ENCODE measurements at regions not wholly inside any gene's neighbourhood (a gene's known extent, or its start where the extent isn't known, plus 50 kb on each side); places are given as distances from the start of the nearest gene placed in this dataset.

DNA sequence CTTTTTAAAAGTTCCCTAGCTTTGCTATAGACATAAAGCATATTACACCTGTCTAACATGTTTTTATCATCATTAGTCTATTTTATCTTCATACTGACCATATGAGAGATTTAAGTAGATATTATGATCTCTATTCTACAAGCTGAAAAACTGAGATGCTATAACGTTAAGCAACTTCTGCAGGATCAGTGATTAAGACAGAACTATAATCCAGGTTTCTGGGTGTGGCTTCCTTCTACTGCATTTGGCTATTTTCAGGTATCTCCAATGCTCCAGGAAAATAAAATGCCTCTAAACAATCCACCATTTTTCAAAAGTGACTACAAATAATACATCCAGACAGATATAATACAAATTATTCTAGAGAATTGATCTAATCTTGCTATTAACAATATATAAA is 53.4 kb downstream of the RGS2 start:
- no peak for DNase-seq (ENCODE audit: low read depth)
- H3K4me3 ChIP-seq (ENCODE audit: control insufficient read depth, low read depth, low read length): no peak overlapping the region
- TF ChIP-seq, protein P1, sequence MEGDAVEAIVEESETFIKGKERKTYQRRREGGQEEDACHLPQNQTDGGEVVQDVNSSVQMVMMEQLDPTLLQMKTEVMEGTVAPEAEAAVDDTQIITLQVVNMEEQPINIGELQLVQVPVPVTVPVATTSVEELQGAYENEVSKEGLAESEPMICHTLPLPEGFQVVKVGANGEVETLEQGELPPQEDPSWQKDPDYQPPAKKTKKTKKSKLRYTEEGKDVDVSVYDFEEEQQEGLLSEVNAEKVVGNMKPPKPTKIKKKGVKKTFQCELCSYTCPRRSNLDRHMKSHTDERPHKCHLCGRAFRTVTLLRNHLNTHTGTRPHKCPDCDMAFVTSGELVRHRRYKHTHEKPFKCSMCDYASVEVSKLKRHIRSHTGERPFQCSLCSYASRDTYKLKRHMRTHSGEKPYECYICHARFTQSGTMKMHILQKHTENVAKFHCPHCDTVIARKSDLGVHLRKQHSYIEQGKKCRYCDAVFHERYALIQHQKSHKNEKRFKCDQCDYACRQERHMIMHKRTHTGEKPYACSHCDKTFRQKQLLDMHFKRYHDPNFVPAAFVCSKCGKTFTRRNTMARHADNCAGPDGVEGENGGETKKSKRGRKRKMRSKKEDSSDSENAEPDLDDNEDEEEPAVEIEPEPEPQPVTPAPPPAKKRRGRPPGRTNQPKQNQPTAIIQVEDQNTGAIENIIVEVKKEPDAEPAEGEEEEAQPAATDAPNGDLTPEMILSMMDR (IDR thresholded peaks at IDR 0.05; ENCODE audit: control insufficient read depth, insufficient read depth, low read depth, low read length, missing control alignments): no peak

DNA sequence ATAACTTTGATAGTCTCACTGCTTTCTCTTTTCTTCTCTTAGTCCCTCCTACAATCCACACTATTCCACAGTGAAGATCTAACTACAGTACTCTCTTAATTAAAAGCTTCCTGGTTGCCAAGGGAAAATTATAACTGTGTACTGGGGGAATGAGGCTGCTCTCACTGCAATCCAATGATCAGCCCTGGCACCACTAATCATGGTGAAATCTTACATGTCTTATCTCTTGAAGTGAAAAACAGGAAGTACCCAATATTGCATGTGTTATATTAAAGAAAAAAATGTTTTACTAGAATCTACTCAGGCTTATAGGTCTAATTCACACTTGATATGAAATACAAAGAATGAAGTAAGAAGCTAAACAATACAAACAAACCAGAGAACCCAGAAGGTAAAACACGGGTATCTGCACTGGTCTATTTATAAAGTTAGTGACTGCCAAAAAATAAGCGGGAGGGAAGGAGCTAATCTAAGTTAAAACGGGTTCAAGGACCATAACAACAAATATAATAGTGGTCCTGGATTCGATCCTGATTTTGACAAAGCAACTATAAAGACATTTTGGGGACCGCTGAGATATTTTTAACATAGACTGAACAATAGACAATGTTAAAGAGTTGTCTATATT is 57.5 kb downstream of the RGS2 start:
- TF ChIP-seq, protein P1 (IDR thresholded peaks at IDR 0.05; ENCODE audit: control insufficient read depth, insufficient read depth, low read depth, low read length, missing control alignments): no peak
- no peak overlapping the region for H3K4me3 ChIP-seq (ENCODE audit: control insufficient read depth, low read depth, low read length)
- no peak for DNase-seq (ENCODE audit: low read depth)

DNA sequence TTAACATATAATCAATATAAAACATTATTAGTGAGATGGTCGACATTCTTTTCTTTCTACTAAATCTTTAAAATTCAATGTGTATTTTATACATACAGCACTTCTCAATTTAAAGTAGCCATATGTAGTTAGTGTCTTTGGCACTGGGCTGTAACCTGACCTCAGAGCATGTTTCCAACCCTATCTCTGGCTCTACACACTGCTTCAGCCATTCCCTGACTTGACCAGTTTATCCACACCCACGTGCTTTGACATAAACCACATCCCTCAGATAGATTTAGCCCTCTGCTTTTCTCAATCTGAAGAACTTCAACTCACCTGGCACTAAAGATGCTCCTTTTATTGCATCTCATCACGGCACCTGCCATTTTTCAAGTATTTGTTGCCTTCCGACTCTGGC is 58.3 kb downstream of the RGS2 start:
- DNase-seq (ENCODE audit: low read depth): no peak
- H3K4me3 ChIP-seq (ENCODE audit: control insufficient read depth, low read depth, low read length): no peak overlapping the region
- TF ChIP-seq, protein P1 (IDR thresholded peaks at IDR 0.05; ENCODE audit: control insufficient read depth, insufficient read depth, low read depth, low read length, missing control alignments): no peak

DNA sequence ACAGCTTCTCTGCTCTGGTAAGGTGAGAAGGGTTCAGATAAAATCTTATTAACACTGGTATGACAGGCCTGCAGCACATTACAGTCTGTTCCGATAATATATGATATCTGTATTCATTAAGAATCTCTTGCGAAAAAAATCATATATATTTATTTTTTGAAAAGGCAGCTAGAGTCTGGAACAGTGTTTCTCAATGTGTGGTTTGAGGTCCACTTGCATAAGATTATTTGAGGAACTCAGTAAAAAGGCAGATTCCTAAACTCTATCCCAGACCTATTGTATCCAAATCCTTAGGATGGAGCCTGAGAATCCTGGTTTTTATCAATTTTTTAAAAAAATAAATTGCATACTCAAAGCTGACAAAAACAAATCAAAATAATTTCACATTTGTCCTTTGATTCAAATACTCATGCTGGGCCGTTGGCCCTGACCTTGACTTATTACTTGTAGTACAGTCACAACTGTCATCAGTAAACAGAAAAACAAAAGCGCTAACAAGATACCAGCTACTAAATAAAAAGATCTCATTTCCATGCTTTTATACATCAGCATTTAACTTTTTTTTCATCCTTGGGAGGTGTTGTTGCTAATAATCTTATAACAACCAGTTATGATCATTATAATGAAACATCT is 60.6 kb downstream of the RGS2 start:
- TF ChIP-seq, protein P1 (IDR thresholded peaks at IDR 0.05; ENCODE audit: control insufficient read depth, insufficient read depth, low read depth, low read length, missing control alignments): no peak
- no peak overlapping the region for H3K4me3 ChIP-seq (ENCODE audit: control insufficient read depth, low read depth, low read length)
- DNase-seq (ENCODE audit: low read depth): no peak

DNA sequence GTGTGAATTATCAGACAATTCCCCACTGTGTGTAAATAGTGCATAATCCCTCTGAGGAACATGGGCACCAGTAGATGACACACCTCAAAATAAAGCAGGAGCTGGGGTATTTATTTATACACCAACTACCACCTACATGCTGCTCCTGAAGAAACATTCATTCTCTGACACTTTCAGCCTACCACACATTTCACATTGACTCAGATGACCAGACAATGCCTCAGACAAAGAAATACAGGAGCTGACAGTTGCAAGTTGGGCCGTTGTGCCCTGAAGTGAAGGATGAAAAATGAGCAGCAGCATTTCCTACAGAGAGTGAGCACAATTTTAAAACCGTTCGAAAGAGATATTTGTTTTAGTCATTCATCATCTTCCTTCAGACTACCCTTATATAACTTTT is 63.2 kb downstream of the RGS2 start:
- no peak overlapping the region for H3K4me3 ChIP-seq (ENCODE audit: control insufficient read depth, low read depth, low read length)
- no peak for DNase-seq (ENCODE audit: low read depth)
- TF ChIP-seq, protein P1 (IDR thresholded peaks at IDR 0.05; ENCODE audit: control insufficient read depth, insufficient read depth, low read depth, low read length, missing control alignments): no peak

DNA sequence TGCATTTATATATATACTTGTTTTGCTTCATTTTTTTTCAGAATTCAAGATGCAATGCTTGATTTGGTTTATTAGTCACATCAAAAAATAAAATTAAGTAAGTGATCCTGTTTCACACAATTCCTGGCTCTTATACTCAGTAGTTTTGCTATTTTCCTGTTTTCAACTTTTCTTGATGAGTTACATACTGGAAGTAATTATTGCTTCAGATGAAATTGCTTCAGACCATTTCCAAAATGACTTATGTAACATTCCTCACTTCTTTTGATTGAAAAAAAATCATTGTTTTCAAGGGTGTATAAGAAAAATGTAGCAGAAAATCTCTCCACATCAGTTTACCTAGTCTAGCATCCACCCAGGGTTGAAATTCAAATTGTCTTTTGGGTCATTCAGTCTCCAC is 65.0 kb downstream of the RGS2 start:
- H3K4me3 ChIP-seq (ENCODE audit: control insufficient read depth, low read depth, low read length): no peak overlapping the region
- no peak for DNase-seq (ENCODE audit: low read depth)
- TF ChIP-seq, protein P1 (IDR thresholded peaks at IDR 0.05; ENCODE audit: control insufficient read depth, insufficient read depth, low read depth, low read length, missing control alignments): no peak

Measured in AG09309 (cell line).